IPS-NIHi7 (cell line): ENCODE measurements at regions not wholly inside any gene's neighbourhood (a gene's known extent, or its start where the extent isn't known, plus 50 kb on each side); places are given as distances from the start of the nearest gene placed in this dataset.

Experiments
- DNase-seq: peaks from one replicate; pipeline ENCODE4 v3.0.0; 2012; ENCODE audit warnings: mixed read lengths; ENCODE audit errors: extremely low spot score

GRCh38 chr16:73584157-73584556 lies 536.2 kb upstream of the ZFHX3 start:
- no peak for DNase-seq

GRCh38 chr16:73572135-73572828 lies 524.4 kb upstream of the ZFHX3 start:
- DNase-seq, result no peak

DNA sequence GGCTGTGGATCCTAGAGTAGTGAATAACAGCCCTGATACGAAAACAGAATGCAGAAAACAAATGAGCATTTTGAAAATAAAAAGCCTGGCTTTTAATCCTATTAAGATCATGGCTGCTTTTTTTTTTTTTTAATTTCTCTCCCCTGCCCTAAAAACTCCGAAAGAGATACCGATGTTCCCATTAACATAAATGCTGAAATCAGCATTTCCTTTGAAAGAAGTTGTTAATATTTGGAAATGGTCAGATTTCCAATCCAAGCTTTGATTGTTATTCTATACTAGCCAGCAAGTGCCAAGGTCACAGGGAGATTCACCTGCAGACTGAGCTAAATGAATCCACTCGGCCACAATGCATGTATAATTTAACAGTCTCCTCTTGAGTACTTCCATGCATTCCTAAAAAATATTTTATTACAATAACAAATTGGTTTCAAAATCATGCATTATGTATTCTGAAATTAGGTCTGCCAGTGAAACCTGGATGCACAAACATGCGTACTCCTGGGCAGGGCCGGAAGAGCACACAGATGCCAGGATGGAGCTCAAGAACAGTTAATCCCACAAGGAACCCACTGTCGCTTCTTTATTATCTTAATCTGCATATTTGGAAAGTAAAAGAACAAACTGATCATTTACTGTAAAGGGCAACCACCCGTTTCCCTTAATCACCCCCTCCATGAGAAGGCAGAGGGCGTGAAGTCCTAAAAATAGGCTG lies 521.5 kb upstream of the ZFHX3 start:
- DNase-seq, result no peak

DNA sequence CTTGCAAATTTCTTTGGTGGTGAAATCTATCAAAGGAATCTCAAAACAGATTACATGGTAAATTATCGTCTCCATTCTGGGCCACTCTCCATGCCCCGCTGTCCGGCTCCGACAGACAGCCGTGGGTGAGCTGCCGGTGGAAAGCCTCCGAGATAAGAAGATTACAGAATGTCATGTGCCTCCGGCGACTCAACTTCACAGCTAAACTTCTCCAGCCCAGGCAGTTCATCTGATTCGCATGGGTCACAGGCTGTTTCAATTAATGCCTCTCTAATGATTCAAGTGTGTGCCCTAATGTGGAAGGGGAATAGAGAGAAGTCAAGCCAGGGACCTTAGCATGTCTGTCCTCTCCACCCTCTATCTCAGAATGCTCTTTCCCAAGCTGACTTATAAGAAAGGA lies 520.8 kb upstream of the ZFHX3 start:
- DNase-seq, result no peak

- DNase-seq, result no peak
Measured at GRCh38 chr16:73565925-73566324, 518.0 kb upstream of the ZFHX3 start.

DNA sequence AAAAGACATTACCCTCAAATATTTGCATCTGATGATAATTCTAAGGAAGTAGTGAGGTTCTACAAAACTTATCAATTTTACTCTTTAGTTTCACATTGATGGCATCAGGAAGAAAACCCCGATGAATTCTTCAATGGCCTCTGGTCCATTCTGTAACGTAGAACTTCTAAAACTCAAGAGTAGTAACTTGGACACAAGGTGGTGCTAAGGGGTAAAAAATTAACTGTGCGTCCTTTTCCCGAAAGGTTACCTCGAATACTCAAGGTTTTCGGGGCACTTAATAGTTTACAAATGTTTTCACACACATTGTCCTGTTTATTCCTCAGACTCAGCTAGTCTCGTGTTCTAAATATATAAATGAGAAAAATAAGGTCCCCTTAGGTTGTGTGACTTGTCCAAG lies 517.3 kb upstream of the ZFHX3 start:
- DNase-seq, result no peak

- no peak for DNase-seq
Measured at GRCh38 chr16:73563709-73564108, 515.8 kb upstream of the ZFHX3 start.

DNA sequence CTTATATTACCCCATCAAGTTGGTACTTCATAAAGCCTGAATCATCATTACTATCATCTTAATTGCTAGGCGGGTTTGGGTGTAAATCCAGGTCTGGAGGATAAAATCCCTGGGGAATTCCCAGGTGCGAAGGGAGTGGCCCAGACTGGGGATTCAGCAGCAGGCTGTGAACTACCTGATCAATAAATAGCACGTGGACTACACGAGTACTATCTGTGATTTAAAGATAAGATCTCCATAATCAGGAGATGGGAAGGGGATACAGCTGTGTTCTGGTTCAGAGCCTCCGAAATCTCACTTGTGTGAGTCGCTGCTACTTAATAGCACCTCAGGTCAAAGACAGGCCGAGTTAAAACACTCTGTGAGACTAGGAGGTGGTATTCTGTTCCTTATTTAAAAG lies 512.6 kb upstream of the ZFHX3 start:
- DNase-seq, result no peak

- DNase-seq, result no peak
Measured at GRCh38 chr16:73558219-73558618, 510.3 kb upstream of the ZFHX3 start.

GRCh38 chr16:73553941-73554660 lies 506.2 kb upstream of the ZFHX3 start:
- no peak for DNase-seq

GRCh38 chr16:73549984-73550631 lies 502.2 kb upstream of the ZFHX3 start:
- no peak for DNase-seq

DNA sequence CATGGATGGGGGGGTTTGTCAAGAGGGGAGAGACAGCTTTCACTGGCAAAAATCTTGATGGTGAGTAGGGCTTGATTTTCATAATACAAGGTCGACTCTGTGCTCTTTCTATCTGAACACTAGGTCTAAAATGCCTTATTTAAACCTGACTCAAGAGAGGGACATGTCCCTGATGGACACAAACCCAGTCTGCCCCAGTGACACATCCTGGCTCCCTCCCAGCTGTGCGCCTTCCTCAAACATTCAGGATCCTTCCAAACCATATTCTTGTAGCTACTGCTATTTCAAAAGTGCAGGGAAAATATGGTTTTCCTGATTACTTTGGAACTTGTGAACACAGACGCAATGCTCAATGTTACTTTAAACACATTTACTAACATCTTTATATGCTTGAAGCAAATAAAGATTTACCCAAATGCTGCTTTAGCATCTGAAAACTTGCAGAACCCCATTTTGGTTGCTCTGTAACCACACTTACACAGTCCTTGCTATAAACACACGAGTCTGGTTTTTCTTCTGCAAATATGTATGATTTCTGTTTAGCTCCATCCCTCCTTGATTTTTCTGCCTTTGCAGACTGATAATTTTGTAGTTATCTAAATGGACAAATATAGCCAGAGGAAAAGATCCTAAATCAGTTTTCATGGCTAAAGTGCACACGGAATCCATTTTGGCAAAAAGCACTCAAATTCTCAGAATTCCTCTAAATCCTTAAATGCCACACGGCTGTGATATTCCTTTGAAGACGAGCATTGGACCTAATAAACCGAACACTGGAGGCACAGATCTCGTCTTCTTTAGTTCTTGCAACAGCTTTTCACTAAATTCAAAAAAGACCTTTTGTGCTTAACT lies 499.9 kb upstream of the ZFHX3 start:
- DNase-seq, result no peak

DNA sequence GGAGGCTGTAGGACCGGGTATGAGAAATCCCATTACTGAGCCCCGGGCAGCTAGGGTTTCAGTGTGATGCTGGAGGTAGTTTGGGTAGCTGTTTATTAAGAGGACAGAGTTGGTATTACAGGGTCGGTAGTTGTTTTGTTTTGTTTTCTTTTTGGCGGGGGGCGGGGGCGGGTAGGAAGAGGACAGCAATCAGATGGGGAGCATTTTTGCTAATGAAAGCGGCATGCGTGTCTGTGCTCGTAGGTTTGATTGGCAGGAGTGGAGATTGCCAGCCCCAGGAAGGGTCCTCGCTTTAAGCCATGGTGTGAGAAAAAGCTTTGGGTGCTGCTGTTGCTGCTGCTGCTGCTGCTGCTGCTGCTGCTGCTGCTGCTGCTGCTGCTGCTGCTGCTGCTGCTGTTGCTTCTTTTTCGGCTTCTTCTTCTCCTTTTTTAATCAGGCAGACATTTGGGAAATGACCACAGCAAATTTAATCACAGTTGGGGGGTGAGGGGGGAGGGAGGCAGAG lies 498.5 kb upstream of the ZFHX3 start:
- DNase-seq, result no peak

GRCh38 chr16:73545755-73546154 lies 497.8 kb upstream of the ZFHX3 start:
- no peak for DNase-seq

GRCh38 chr16:73545290-73545689 lies 497.4 kb upstream of the ZFHX3 start:
- DNase-seq, result no peak

- DNase-seq, result no peak
Measured at GRCh38 chr16:73544826-73545225, 496.9 kb upstream of the ZFHX3 start.

GRCh38 chr16:73543970-73544599 lies 496.2 kb upstream of the ZFHX3 start:
- DNase-seq, result no peak

DNA sequence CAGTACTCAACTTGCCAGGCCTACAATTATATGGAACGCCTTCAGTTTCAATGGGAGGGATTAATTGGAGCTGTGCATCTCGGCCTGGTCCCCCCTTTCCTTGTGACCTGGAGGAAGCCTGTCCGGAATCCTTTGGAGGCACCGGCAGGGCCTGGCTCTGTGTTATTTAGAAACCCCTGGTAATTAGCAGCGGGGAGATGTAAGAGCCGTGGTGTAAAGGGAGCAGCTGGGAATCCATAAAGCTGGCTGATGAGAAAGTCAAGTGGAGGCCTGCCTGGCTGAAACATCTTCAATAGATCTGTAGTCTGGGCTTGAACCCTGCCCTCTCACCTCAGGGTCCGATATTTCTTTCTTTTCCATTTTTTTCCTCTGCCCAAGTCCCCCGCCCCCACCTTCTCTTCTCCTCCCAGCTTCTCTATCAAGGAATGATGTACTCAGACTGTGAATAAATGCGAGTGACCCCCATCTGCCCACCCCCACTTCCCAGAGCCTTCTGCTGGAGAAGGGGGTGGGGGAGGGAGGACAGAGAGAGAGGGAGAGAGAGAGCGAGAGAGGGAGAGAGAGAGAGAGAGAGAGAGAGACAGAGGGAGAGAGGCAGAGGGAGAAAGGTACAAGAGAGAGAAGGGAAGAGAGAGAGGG lies 495.5 kb upstream of the ZFHX3 start:
- no peak for DNase-seq

DNA sequence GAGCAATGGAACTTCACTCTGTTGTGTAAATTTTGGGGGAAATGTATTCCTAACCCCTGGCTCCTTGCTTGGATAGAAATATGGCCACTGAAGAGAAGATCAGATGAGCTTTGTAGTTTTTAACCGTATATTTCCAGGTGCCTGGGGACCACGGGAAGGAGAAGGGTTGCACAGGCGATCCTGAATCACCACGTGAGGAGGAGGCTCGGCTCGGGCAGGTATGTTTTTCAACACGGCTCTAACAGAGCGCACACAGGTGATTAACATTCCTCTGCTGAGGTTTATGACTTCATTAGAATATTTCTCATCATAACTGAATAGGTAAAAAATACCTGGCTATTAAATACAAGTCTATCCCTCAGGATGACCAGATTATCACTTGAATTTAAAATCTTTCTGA lies 495.0 kb upstream of the ZFHX3 start:
- no peak for DNase-seq

- DNase-seq, result no peak
Measured at GRCh38 chr16:73537921-73538320, 490.0 kb upstream of the ZFHX3 start.
